A549 (cell line): ENCODE measurements at regions not wholly inside any gene's neighbourhood (a gene's known extent, or its start where the extent isn't known, plus 50 kb on each side); places are given as distances from the start of the nearest gene placed in this dataset.

Experiments used
- CHD2 ChIP-seq: fragments of 150-350 bp; IDR thresholded peaks from 2 replicates; pipeline ENCODE4 v1.6.1; 2014; ENCODE audit warnings: low read length; ENCODE audit not compliant: partially characterized antibody
- EHF ChIP-seq: fragments of 250-450 bp; sonication (Bioruptor Pico); IDR thresholded peaks from 2 replicates; pipeline ENCODE4 v1.5.0; 2020; ENCODE audit warnings: mild to moderate bottlenecking
- EP300 ChIP-seq, 2 experiments: fragments of >200 bp; sonication (Bioruptor Twin); formaldehyde crosslinking; IDR thresholded peaks; 2 replicates in 1 of 2; 3 replicates in 1 of 2; pipeline ENCODE4 v1.6.1; 2016 to 2017
- ESRRA ChIP-seq: fragments of 150-350 bp; IDR thresholded peaks from 2 replicates; pipeline ENCODE4 v1.6.1; 2014; ENCODE audit warnings: mild to moderate bottlenecking, low read length, borderline replicate concordance
- FOSL2 ChIP-seq, 2 experiments: fragments of 450-650 bp in 1 of 2; fragments of >200 bp in 1 of 2; sonication (Bioruptor Twin) in 1 of 2; formaldehyde crosslinking; IDR thresholded peaks; 2 replicates each; pipeline versions ENCODE4 v1.5.0 to v1.6.1; 2016 to 2020; ENCODE audit warnings: mild to moderate bottlenecking in 1 of 2, moderate library complexity in 1 of 2
- JUN ChIP-seq, 2 experiments: fragments of >200 bp; sonication (Bioruptor Twin); formaldehyde crosslinking; IDR thresholded peaks; 2 replicates in 1 of 2; 3 replicates in 1 of 2; pipeline ENCODE4 v1.6.1; 2016 to 2017
- MYC ChIP-seq: IDR thresholded peaks from 2 replicates; pipeline ENCODE4 v1.6.1; 2012; ENCODE audit warnings: mild to moderate bottlenecking, inconsistent platforms, low read length, improper control_type of control experiment, borderline replicate concordance
- NPAS2 ChIP-seq: fragments of 250-450 bp; sonication (Bioruptor Pico); IDR thresholded peaks from 2 replicates; pipeline ENCODE4 v1.8.0; 2022; ENCODE audit warnings: mild to moderate bottlenecking, moderate library complexity, borderline replicate concordance
- POLR2A ChIP-seq: IDR thresholded peaks from 2 replicates; pipeline ENCODE4 v1.6.1; 2012; ENCODE audit warnings: mild to moderate bottlenecking, low read length
- REST ChIP-seq: fragments of 200-600 bp; sonication (generic); IDR thresholded peaks from 2 replicates; pipeline ENCODE4 v1.6.1; 2016; ENCODE audit warnings: antibody characterized with exemption, mild to moderate bottlenecking, moderate library complexity
- RNF2 ChIP-seq: fragments of 200-600 bp; sonication (generic); IDR thresholded peaks from 2 replicates; pipeline ENCODE4 v1.6.1; 2016; ENCODE audit warnings: low read depth, mild to moderate bottlenecking, antibody characterized with exemption, moderate library complexity, borderline replicate concordance
- SMC3 ChIP-seq: fragments of >200 bp; sonication (Bioruptor Twin); formaldehyde crosslinking; IDR thresholded peaks from 3 replicates; pipeline ENCODE4 v1.6.1; 2018; ENCODE audit warnings: inconsistent platforms
- TF ChIP-seq, protein P1 (sequence below): fragments of >200 bp; sonication (Bioruptor Twin); formaldehyde crosslinking; IDR thresholded peaks from 3 replicates; pipeline ENCODE4 v1.5.1; 2016

DNA sequence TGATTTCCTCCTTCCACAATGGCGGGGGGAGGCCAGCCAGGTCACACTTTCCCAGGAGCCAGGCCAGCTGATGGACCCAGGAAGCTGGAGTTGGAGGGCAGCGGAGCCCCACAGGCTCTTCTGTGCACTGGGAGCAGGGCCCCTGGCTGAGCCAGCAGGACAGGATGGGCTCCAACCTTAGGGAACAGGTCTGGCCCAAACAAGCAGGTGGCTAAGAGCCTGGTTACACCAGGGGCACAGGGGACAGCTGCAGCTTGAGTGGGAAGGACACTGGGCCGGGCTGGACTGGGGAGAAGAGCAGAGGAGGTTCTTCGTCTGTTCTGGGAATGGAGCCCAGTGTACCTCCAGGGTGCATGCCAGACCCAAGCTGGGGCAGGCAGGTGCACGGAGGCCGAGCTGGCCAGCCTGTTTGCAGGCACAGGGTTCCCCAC is 102.3 kb downstream of the DLL1 start:
- TF ChIP-seq EP300 (IDR thresholded peaks at IDR 0.05) (no peak), ESRRA (no peak), POLR2A (no peak), REST (no peak), NPAS2 (no peak), MYC (no peak), FOSL2 (IDR thresholded peaks at IDR 0.05) (no peak), FOSL2 (CRISPR knock-in tag; IDR thresholded peaks at IDR 0.05) (no peak), CHD2 (no peak), EHF (CRISPR knock-in tag) (no peak), JUN (IDR thresholded peaks at IDR 0.05) (no peak), RNF2 (no peak), SMC3 (no peak)
- TF ChIP-seq, protein P1, sequence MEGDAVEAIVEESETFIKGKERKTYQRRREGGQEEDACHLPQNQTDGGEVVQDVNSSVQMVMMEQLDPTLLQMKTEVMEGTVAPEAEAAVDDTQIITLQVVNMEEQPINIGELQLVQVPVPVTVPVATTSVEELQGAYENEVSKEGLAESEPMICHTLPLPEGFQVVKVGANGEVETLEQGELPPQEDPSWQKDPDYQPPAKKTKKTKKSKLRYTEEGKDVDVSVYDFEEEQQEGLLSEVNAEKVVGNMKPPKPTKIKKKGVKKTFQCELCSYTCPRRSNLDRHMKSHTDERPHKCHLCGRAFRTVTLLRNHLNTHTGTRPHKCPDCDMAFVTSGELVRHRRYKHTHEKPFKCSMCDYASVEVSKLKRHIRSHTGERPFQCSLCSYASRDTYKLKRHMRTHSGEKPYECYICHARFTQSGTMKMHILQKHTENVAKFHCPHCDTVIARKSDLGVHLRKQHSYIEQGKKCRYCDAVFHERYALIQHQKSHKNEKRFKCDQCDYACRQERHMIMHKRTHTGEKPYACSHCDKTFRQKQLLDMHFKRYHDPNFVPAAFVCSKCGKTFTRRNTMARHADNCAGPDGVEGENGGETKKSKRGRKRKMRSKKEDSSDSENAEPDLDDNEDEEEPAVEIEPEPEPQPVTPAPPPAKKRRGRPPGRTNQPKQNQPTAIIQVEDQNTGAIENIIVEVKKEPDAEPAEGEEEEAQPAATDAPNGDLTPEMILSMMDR, result no peak
